ENCODE measurements at regions not wholly inside any gene's neighbourhood (a gene's known extent, or its start where the extent isn't known, plus 50 kb on each side); places are given as distances from the start of the nearest gene placed in this dataset.

DNA sequence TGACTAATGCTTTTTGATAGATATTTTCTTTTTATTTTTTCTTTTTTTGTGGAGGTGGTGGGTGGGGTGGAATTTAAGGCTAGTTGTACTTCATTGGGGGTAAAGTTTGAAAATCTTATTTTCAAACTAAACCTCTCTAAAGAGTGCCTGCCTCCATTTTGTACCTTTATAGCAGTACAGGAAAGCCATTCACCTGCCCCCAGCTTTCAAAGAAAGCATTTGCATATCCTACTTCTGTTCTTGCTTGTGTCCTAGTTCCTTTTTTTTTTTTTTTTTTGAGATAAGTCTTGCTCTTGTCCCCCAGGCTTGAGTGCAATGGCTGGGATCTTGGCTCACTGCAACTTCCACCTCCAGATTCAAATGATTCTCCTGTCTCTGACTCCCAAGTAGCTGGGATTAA lies 766.2 kb upstream of the LRRC4C start:
- H3K4me3 ChIP-seq: no peak overlapping the region
- intact Hi-C loops (cut with micrococcal nuclease): no loop called here
- H3K36me3 ChIP-seq: no peaks in the 10 kb centered on the region
- TF ChIP-seq CTCF (IDR thresholded peaks at IDR 0.05; ENCODE audit: borderline replicate concordance): no peak
- no peak for DNase-seq
- peaks cover 24% of the 10 kb centered on the region for H3K9me3 ChIP-seq (replicated peaks)
- no peaks in the 10 kb centered on the region for H3K4me1 ChIP-seq
- H3K27me3 ChIP-seq (ENCODE audit: low read depth): no peaks in the 10 kb centered on the region
- H3K27ac ChIP-seq (replicated peaks): no peak overlapping the region

- Histone ChIP-seq H3K27me3 (ENCODE audit: low read depth) (no peaks in the 10 kb centered on the region), H3K9me3 (replicated peaks) (peaks cover 9% of the 10 kb centered on the region), H3K4me1 (no peaks in the 10 kb centered on the region), H3K36me3 (no peaks in the 10 kb centered on the region), H3K27ac (replicated peaks) (no peak overlapping the region), H3K4me3 (no peak overlapping the region)
- intact Hi-C loops (cut with micrococcal nuclease): no loop called here
- DNase-seq: no peak
- no peak for TF ChIP-seq CTCF (IDR thresholded peaks at IDR 0.05; ENCODE audit: borderline replicate concordance)
Observed at GRCh38 chr11:42232673-42233072, 773.2 kb upstream of the LRRC4C start.

GRCh38 chr11:42234451-42234951 lies 775.0 kb upstream of the LRRC4C start:
- no peak for TF ChIP-seq CTCF (IDR thresholded peaks at IDR 0.05; ENCODE audit: borderline replicate concordance)
- H3K27me3 ChIP-seq (ENCODE audit: low read depth): no peaks in the 10 kb centered on the region
- peaks cover 9% of the 10 kb centered on the region for H3K9me3 ChIP-seq (replicated peaks)
- intact Hi-C loops (cut with micrococcal nuclease): no loop called here
- no peaks in the 10 kb centered on the region for H3K36me3 ChIP-seq
- H3K4me3 ChIP-seq: no peak overlapping the region
- DNase-seq: no peak
- H3K27ac ChIP-seq (replicated peaks): no peak overlapping the region
- no peaks in the 10 kb centered on the region for H3K4me1 ChIP-seq

- Histone ChIP-seq H3K4me1 (no peaks in the 10 kb centered on the region), H3K27ac (replicated peaks) (no peak overlapping the region), H3K9me3 (replicated peaks) (peaks cover 9% of the 10 kb centered on the region), H3K27me3 (ENCODE audit: low read depth) (no peaks in the 10 kb centered on the region), H3K4me3 (no peak overlapping the region), H3K36me3 (no peaks in the 10 kb centered on the region)
- no peak for DNase-seq
- intact Hi-C loops (cut with micrococcal nuclease): no loop called here
- TF ChIP-seq CTCF (IDR thresholded peaks at IDR 0.05; ENCODE audit: borderline replicate concordance): no peak
Observed at GRCh38 chr11:42237701-42238235, 778.3 kb upstream of the LRRC4C start.

- no peak for TF ChIP-seq CTCF (IDR thresholded peaks at IDR 0.05; ENCODE audit: borderline replicate concordance)
- Histone ChIP-seq H3K4me1 (no peaks in the 10 kb centered on the region), H3K27ac (replicated peaks) (no peak overlapping the region), H3K27me3 (ENCODE audit: low read depth) (no peaks in the 10 kb centered on the region), H3K36me3 (no peaks in the 10 kb centered on the region), H3K9me3 (replicated peaks) (peaks cover 9% of the 10 kb centered on the region), H3K4me3 (no peak overlapping the region)
- DNase-seq: no peak
- intact Hi-C loops (cut with micrococcal nuclease): no loop called here
Observed at GRCh38 chr11:42239188-42239587, 779.7 kb upstream of the LRRC4C start.
